Stimulated activated CD4-positive, alpha-beta T cell treated with anti-CD3 and anti-CD28 coated beads, TNF-alpha, amount 100 ng/mL, for 4 hours (primary cell): ENCODE measurements at regions not wholly inside any gene's neighbourhood (a gene's known extent, or its start where the extent isn't known, plus 50 kb on each side); places are given as distances from the start of the nearest gene placed in this dataset.
A peak's percentile ranks its signal among the peaks of the same experiment; 100 is the strongest.

Source experiments
- DNase-seq, 3 experiments: peaks; one replicate each; pipeline ENCODE4 v3.0.0-alpha.2; 2020; ENCODE audit warnings: low read depth in 3 of 3

GRCh38 chr13:33626407-33626806 lies 191.5 kb upstream of the RFC3 start:
- DNase-seq = no peak

- no peak for DNase-seq
These were observed 189.3 kb upstream of the RFC3 start for GRCh38 chr13:33628662-33629061.

- no peak for DNase-seq
These were observed 188.2 kb upstream of the RFC3 start for GRCh38 chr13:33629605-33630360.

GRCh38 chr13:33633701-33634545 lies 184.0 kb upstream of the RFC3 start:
- DNase-seq = no peak

GRCh38 chr13:33634546-33634982 lies 183.4 kb upstream of the RFC3 start:
- no peak for DNase-seq

- DNase-seq = no peak
These were observed 181.7 kb upstream of the RFC3 start for GRCh38 chr13:33636243-33636642.

- no peak for DNase-seq
These were observed 180.8 kb upstream of the RFC3 start for GRCh38 chr13:33636955-33637670.

GRCh38 chr13:33637978-33638743 lies 179.8 kb upstream of the RFC3 start:
- no peak for DNase-seq

- DNase-seq = no peak
These were observed 178.8 kb upstream of the RFC3 start for GRCh38 chr13:33639158-33639557.

- DNase-seq = peak in 1 of 3 experiments; percentile 8
These were observed 178.3 kb upstream of the RFC3 start for GRCh38 chr13:33639626-33640080.

GRCh38 chr13:33640832-33641231 lies 177.1 kb upstream of the RFC3 start:
- DNase-seq = no peak

- DNase-seq = no peak
These were observed 175.4 kb upstream of the RFC3 start for GRCh38 chr13:33642374-33643065.

GRCh38 chr13:33644581-33645543 lies 173.1 kb upstream of the RFC3 start:
- DNase-seq = no peak

- no peak for DNase-seq
These were observed 172.1 kb upstream of the RFC3 start for GRCh38 chr13:33645591-33646554.

GRCh38 chr13:33649212-33649878 lies 168.6 kb upstream of the RFC3 start:
- DNase-seq = no peak

GRCh38 chr13:33651766-33652165 lies 166.2 kb upstream of the RFC3 start:
- DNase-seq = no peak

- DNase-seq = no peak
These were observed 160.7 kb upstream of the RFC3 start for GRCh38 chr13:33657274-33657673.

- no peak for DNase-seq
These were observed 158.5 kb upstream of the RFC3 start for GRCh38 chr13:33659466-33659865.
